ENCODE measurements at regions not wholly inside any gene's neighbourhood (a gene's known extent, or its start where the extent isn't known, plus 50 kb on each side); places are given as distances from the start of the nearest gene placed in this dataset.

GRCh38 chr3:124461126-124461525 lies 269.1 kb upstream of the UMPS start:
- no peak for DNase-seq
- no peaks in the 10 kb centered on the region for H3K9me3 ChIP-seq (ENCODE audit: severe bottlenecking)
- peaks cover 5% of the 10 kb centered on the region; the same call in 1 of the 2 replicates for H3K36me3 ChIP-seq
- no peaks in the 10 kb centered on the region for H3K27me3 ChIP-seq (ENCODE audit: insufficient read depth, low read depth, severe bottlenecking)
- no peak overlapping the region for H3K4me3 ChIP-seq (ENCODE audit: low read depth, low read length)
- no peak overlapping the region for H3K27ac ChIP-seq
- no peak for TF ChIP-seq CTCF (IDR thresholded peaks at IDR 0.05; ENCODE audit: low read depth, low read length)

- no peaks in the 10 kb centered on the region for H3K27me3 ChIP-seq (ENCODE audit: insufficient read depth, low read depth, severe bottlenecking)
- no peak overlapping the region for H3K27ac ChIP-seq
- H3K4me3 ChIP-seq (ENCODE audit: low read depth, low read length) = no peak overlapping the region
- no peak for DNase-seq
- TF ChIP-seq CTCF (IDR thresholded peaks at IDR 0.05; ENCODE audit: low read depth, low read length) = no peak
- H3K36me3 ChIP-seq = peaks cover 5% of the 10 kb centered on the region; the same call in 1 of the 2 replicates
- H3K9me3 ChIP-seq (ENCODE audit: severe bottlenecking) = no peaks in the 10 kb centered on the region
Measured at GRCh38 chr3:124461838-124462632, 268.2 kb upstream of the UMPS start.

GRCh38 chr3:124463234-124463633 lies 267.0 kb upstream of the UMPS start:
- no peaks in the 10 kb centered on the region for H3K9me3 ChIP-seq (ENCODE audit: severe bottlenecking)
- no peak for TF ChIP-seq CTCF (IDR thresholded peaks at IDR 0.05; ENCODE audit: low read depth, low read length)
- peaks cover 5% of the 10 kb centered on the region; the same call in 1 of the 2 replicates for H3K36me3 ChIP-seq
- no peak overlapping the region for H3K27ac ChIP-seq
- no peaks in the 10 kb centered on the region for H3K27me3 ChIP-seq (ENCODE audit: insufficient read depth, low read depth, severe bottlenecking)
- no peak for DNase-seq
- H3K4me3 ChIP-seq (ENCODE audit: low read depth, low read length) = no peak overlapping the region

GRCh38 chr3:124467980-124468902 lies 262.0 kb upstream of the UMPS start:
- peak; percentile 97 for TF ChIP-seq CTCF (IDR thresholded peaks at IDR 0.05; ENCODE audit: low read depth, low read length)
- Histone ChIP-seq H3K36me3 (peaks cover 6% of the 10 kb centered on the region; the same call in 1 of the 2 replicates), H3K9me3 (ENCODE audit: severe bottlenecking) (no peaks in the 10 kb centered on the region), H3K4me3 (ENCODE audit: low read depth, low read length) (no peak overlapping the region), H3K27ac (no peak overlapping the region), H3K27me3 (ENCODE audit: insufficient read depth, low read depth, severe bottlenecking) (no peaks in the 10 kb centered on the region)
- DNase-seq = peak; percentile 56

- Histone ChIP-seq H3K36me3 (peaks cover 3% of the 10 kb centered on the region; the same call in 1 of the 2 replicates), H3K9me3 (ENCODE audit: severe bottlenecking) (no peaks in the 10 kb centered on the region), H3K27me3 (ENCODE audit: insufficient read depth, low read depth, severe bottlenecking) (no peaks in the 10 kb centered on the region), H3K4me3 (ENCODE audit: low read depth, low read length) (no peak overlapping the region), H3K27ac (no peak overlapping the region)
- no peak for DNase-seq
- TF ChIP-seq CTCF (IDR thresholded peaks at IDR 0.05; ENCODE audit: low read depth, low read length) = no peak
Measured at GRCh38 chr3:124469555-124469954, 260.7 kb upstream of the UMPS start.
